GM21360 (cell line): ENCODE measurements at regions not wholly inside any gene's neighbourhood (a gene's known extent, or its start where the extent isn't known, plus 50 kb on each side); places are given as distances from the start of the nearest gene placed in this dataset.

Experiments
- ATAC-seq: cut with Tn5 transposase; IDR thresholded peaks from one replicate; pipeline ENCODE4 v1.9.1; 2021; ENCODE audit warnings: mild to moderate bottlenecking, moderate library complexity; ENCODE audit not compliant: unreplicated experiment

DNA sequence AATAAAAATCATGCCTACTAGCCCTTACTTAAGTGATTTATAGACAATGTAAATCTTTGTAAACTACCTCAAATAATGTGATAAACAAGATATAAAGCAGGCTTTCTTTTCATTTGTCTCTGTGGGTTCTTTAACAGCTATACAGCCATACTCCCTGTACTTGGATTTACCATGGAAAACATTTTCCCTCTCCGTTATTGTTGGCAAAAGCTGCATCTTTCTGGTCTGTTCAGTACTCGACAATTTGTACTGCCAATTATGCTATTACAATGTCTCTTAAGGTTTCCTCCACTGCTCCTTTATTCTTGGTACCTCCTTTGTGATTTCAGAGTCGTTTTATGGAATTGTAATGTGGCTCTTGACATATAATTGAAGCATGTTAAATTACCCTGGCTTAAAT lies 426.3 kb upstream of the PKDCC start:
- ATAC-seq = no peak

DNA sequence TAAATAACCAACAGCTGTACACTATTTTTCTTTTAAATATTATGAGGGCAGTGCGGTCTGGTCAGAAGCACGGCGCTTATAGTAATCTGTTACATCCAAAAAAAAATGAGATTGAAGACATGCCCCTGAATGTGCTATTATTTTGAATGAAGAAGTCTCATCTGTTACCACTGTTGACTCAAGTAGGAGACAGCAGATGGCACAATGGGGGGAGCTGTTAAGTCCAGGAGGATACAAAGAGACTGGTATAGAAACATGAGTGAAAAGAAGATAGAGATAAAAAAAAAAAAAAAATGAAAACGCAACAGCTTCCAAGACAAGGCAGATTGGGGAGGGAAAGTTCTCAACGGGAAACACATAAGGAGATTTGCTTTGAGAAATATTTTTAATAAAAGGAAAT lies 425.5 kb upstream of the PKDCC start:
- no peak for ATAC-seq

DNA sequence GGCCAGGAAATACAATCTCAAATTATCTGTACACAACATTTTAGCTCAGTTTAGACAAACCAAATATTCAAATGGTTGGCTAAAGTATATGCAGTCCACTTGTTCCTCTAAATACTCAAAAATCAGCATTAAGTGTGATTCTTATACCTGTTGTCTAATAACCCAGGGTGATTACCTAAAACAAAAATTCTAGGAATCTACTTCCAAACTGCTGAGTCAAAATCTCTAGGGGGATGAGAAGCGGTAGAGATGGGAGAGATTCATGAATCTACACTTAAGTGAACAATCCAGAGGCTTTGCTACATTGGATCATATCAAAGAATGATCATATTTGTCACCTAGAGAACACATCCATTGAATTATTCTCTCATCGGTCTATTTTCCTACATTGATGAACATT lies 420.9 kb upstream of the PKDCC start:
- ATAC-seq = no peak

DNA sequence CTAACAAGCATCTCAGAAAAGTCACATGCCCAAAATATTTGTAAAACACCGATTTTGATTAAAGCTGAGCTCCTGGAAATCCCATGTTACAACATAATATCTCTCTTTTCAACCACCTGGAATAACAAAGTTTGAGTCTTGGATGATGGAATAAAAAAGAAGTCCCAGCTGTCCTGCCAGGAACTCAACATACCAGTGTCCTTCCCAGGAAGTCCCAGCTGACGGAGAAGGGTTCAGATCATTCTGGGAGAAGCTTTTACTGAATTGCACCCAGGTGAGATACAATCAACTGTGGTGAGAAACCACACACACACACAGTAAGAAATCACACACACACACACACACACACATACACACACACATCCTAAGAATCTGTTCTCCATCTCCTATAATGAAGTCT lies 413.1 kb upstream of the PKDCC start:
- ATAC-seq = no peak

DNA sequence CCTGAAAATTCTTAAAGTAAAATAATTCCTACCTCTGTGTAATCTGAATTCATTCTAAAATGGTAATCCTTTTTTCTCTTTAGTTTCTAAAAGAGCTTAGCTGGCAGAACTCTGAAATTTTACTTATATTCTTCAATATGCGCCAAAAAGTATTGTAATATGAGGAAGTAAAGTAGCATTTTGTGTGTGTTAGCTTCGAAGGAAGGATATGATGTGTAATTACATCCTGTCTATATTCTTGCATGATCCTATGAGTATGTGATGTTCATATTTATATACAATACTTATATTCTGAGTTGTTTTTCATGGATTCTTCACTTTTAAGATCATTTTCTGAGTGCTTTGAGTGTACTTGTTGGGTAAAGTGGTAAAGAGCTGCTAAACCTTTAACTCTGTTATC lies 402.9 kb upstream of the PKDCC start:
- ATAC-seq = no peak

DNA sequence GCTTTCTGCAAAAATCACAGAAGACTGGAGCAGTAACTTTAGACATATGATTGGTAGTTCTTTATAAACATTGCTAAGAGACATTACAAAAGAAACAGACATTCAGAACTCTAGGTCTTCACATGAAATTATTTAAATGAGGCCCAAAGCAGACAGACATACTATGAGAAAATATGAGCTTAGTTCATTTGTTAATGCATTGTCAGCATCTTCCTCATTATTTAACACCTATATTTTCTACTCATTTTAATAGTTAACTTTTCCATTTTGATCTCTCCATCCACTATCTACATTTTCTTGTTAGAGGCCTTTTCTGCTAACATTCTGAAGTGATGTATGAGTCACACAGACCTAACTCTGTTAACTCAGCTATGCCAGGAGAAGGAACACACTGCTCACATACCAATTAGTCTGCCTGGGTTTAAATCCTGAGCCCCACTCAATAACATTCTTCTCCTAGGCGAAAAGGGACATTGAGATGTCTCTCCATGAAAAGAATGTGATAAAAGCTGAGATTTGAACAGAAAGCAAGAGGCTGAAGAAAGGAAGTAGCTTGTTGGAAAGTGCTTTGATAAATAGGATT lies 400.3 kb upstream of the PKDCC start:
- no peak for ATAC-seq

DNA sequence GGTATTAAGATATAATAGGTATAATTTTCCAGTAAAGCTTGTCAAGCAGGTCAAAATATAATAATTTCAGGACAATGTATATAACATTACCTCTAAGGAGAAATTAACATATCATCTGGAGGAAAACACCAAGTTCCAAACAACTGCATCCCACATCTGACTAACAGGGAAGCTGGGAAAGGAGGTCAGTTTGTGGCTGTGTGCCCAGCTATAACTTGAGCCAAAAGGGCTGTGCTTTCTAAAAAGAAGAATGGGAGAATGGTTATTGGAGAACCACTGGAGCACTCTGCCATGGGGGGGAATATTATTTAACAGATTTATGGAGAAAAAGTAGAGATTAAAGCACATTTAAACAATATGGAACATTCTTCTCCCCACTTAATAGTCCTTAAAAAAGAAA lies 390.6 kb upstream of the PKDCC start:
- no peak for ATAC-seq

DNA sequence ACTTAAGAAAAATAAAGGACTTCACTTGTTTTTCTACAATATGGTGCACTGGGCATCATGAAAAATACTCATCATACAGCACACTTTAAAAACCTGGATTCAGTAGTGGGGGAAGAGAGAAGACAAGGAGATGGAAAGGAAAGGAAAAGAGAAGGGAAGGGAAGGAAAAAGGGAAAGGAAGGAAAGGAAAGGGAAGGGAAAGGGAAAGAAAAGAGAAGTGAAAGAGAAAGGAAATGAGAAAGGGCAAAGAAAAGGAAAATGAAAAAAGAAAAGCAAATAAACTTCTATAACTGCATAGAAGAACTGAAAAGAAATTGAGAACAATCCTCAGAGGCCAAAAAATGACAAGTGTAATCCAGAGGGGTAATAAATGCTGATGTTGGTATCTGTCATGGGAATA lies 388.1 kb upstream of the PKDCC start:
- ATAC-seq = no peak

DNA sequence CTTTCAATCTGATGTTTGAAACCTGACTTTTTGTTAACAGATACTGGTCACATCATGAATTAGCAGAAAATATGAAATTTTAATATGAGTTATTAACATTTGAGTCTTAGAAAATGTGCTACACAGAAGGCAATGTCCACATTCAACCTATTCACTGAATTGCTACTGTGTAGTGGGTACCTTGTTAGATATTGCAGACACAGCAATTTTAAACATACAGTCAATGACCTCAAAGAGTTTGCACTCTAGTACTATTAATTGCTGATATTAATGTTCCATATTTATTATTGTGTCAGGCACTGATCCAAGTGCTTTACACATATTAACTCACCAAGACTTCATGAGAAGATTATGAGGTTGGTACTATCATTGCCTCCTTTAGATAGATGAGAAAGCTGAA lies 385.4 kb upstream of the PKDCC start:
- ATAC-seq = no peak

DNA sequence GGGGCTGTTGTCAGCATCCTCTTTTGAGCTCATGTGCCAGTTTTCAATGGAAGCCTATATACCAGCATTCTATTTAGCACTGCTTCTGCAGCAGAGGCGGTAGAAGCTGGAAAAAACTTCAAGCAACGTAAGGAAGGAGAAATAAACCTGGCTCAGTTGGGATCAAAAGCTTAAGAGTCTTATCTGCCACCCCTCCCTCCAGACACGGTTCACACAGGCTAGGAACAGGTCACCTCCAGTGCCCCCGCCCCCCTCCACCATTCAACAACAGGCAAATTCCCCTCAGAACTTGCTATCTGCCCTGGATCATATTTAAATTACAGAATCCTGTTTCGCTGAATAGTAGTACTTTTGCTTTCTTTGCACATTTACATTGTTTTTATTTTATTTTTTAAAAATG lies 384.8 kb upstream of the PKDCC start:
- no peak for ATAC-seq

DNA sequence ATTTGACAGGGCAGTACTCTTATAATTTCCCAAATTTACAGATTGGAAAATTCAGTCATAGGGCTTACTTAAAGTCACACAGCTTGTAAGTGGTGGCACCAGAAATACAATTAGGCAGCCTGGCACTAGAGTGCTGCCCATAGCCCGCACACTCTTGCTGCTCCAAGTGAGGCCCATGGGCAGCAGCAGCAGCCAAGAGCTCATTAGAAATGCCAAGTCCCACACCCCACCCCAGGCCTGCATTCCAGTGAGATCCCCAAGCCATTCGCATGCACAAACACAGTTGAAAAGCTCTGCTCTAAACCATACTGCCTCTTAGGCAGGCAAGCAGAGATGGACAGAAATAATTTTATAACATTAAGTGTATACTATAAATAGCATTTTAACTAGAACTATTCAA lies 379.3 kb upstream of the PKDCC start:
- ATAC-seq = no peak

DNA sequence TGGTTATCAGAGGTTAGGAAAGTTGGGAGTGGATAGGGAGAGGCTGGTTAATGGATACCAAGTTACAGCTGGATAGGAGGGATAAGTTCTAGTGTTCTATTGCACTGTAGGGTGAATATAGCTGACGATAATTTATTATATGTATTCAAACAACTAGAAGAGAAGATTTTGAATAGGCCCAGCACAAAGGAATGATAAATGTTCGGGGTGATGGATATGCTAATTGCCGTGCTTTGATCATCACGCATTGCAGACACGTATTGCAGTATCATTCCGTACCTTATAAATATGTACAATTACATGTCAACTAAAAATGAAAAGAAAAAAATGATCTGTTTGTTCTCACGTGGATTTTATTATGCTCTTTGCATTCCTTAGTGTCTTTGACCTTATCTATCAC lies 369.2 kb upstream of the PKDCC start:
- ATAC-seq = no peak

DNA sequence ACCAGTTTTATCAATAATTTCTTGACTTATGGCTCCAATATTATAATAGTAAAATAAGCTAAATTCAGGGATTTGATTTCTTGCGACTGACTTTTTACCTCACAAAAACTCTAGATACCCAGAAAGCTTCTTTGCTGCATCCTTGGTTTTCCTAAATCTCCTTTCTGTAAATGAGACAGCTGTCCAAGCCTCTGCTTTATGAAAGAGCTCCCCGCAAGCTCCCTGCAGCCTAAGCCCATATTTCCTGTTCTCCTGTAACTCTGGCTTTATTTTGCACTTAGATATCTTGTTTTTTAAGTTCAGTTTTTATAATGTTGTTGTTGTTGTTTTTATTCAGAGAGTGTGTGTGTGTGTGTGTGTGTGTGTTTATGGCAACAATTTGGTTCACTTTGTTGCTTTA lies 361.7 kb upstream of the PKDCC start:
- ATAC-seq = no peak

DNA sequence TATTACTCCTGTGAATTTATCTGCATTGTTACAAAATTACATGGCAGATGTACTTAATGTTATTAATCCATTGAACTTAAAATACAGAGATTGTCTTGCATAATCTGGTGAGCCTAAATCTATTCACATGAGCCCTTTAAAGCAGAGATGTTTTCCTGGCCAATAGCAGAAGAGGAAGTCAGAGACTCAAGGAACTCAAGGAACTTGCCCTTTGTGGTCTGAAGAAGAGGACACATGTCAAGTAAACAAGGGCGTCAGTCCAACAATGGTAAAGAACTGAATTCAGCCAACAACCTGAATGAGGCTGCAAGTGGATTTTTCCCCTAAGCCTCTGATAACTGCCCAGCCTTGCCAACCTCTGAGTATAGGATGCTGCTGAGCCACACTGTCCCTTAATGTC lies 356.3 kb upstream of the PKDCC start:
- no peak for ATAC-seq

DNA sequence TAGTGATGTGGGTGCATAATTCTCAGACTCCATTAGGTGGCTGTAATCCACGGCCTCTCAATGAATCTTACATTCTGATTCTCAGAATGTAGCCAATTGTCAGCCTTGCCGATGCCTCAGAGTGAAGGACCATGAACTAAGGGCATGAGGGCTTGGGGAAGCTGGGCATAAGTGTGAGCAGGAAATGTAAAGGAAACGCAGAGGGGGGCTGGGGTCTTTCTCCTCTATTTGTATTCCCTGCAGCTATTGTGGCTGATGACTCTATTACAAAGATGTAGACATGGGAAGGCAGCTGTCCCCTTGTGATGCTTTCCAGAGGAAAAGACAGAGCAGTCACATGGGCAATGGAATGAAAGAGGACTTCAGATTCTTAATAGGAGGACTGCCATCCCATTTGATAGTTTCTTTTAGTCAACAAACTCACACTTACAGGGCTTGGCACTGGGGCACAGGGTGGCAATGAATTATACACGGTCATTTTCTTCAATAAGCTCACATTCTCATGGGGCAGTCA lies 353.2 kb upstream of the PKDCC start:
- no peak for ATAC-seq

DNA sequence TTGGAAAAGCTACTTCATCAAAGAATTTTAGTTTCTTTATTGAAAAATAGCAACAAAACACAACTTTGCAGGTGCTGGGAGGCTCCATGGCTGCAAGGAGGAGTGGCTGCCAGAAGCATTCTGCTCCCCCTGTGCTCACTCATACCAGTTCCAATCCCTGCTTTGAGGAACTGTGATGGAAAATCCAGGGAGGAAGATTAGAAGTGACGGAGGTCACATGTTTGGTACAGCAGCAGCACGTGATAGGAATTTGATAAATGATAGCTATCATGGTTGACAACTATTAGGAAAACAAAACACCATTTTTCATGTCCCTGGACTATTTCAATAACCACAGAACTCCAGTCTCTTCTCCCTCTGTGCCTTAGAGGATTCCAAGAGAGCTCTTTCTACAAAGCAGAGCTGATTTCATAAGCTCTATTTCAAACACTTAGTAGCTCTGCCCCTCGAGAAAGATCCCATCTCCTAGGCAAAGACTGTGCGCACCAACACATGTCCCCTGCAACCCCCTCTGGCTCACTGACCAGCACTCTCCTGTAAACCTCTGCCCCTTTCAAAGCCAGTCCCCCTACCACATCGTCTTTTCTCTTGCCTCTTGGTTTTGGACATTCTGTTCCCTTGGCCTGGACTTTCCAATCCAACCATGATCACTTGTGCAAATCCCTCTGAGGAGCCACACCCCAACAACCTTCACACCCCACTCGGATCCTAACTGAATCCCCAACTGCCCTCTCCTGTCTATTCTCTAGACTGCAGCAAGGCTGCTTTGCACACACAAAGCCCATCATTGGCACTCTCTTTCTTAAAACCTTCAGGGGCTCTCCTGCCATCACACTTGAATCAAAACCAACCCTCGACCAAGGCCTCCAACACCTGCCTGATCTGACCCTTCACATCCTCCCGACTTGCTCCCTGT lies 352.4 kb upstream of the PKDCC start:
- no peak for ATAC-seq

DNA sequence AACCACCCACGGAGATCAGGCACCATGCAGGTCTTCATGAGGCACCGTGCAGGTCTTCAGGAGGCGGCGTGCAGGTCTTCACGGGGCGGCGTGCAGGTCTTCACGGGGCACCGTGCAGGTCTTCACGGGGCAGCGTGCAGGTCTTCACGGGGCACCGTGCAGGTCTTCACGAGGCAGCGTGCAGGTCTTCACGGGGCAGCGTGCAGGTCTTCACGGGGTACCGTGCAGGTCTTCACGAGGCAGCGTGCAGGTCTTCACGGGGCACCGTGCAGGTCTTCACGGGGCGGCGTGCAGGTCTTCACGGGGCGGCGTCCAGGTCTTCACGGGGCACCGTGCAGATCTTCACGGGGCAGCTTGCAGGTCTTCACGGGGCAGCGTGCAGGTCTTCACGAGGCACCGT lies 350.4 kb upstream of the PKDCC start:
- ATAC-seq = no peak

DNA sequence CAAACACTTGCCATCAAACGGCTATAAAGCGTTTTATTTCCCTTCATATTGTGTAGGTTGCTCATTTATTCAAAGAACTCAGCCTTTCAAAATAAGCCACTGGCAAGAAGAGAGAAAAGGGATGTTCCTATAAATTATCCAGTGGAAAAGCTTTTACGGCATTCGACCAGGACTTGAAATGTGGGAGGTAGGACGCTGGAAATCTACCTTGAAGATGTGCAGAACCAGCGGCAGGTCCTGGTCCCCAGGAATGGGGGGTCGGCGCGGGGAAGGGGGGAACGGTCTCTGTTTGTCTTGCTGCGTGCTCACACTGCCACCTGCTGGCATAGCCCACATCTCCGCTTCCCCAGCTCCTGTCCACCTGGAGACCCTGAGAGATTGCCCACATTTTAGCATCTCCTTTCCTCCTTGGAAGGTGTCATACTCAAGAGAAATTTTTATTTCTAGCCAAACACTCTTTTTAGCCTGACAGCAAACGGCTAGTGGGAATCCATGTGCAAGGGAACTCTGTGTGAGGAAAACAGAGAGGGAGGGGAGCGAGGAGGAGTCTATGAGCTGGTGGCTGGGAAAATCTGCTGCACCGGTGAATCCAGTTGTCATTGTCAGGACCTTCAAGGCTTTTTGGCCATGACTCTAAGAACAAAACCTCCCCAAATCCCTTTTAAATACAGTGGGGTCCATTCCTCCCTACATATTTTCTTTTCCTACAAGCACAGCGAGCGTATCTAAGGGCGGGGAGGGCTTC lies 349.0 kb upstream of the PKDCC start:
- ATAC-seq = no peak

DNA sequence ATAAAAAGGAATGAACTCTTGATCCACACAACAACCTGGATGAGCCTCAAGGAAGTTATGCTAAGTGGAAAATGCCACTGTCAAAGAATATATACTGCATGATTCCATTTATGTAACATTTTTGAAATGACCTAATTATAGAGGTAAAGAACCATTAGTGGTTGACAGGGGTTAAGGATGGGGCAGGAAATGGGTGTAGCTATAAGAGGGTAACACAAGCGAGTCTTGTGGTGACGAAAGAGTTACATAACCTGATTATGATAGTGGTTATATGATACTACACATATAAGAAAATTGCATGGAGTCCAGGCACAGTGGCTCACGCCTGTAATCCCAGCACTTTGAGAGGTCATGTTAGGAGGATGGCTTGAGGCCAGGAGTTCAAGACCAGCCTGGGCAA lies 346.6 kb upstream of the PKDCC start:
- ATAC-seq = no peak

DNA sequence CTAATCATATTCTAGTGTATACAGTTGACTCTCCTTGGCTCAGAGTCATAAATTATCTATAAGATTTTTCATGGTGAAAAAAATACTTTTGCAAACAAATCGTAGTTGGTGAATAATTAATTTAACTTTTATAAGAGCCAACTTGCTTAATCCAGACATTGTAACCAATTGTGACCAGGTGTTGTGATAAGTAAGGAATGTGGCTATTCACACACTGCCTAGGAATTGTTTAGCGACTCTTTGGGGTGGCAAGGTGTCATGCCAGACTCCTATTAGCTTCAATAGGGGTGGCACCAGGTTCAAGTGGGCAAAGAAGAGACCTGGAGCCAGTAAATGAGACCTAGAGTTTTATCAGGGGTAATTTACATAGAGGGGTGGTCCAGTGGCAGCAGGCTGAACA lies 344.7 kb upstream of the PKDCC start:
- no peak for ATAC-seq

DNA sequence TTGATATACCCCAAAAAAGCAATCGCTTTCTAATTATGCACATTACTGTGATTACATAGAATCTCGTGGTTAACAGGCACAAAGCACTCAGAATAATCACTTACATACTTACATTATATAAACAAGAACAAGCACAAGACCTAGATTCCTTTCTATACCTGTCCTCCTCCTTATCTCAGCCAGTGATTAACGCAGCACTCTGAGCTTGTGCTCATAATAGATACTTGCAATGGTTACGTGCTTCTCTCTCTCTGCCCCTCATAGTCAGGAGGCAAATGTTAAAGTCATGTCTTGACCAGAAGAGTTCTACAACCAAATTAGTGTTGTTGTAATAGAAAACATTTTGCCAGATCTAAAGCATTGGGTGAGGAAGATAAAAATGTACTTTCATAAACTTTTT lies 342.2 kb upstream of the PKDCC start:
- ATAC-seq = no peak

DNA sequence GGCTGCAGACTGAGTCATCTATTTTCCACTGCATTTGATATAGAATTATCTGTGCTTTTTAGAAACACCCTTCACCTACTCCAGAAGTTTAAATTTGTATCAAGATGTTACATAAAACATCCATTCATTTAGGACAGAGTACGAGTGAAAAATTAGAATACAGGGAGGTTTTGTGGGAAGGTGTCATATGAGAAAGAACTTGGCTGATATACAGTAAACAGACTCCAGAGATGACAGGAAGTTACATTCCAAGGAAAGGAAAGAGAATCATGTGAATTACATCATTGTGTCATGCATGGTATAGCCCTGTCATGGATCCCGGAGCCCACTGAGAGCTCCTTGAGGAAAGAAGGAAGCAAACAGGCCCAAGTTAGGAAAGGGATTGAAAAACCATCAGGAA lies 341.5 kb upstream of the PKDCC start:
- ATAC-seq = no peak
